Lung (tissue), 11 donors: ENCODE measurements at regions not wholly inside any gene's neighbourhood (a gene's known extent, or its start where the extent isn't known, plus 50 kb on each side); places are given as distances from the start of the nearest gene placed in this dataset.
A peak's percentile ranks its signal among the peaks of the same experiment; 100 is the strongest.

Experiments
- ATAC-seq: fragments of 200-7000 bp; cut with Tn5 transposase; one replicate; pipeline ENCODE4 v1.9.1; 2020; ENCODE audit warnings: moderate number of reproducible peaks; ENCODE audit not compliant: insufficient read depth, low FRiP score
- DNase-seq, 3 donors: peaks; one replicate each; pipeline ENCODE4 v3.0.0-alpha.2; 2013 to 2017
- H3K27ac ChIP-seq, 2 donors: one replicate each; pipeline ENCODE4 v1.5.1; 2013; ENCODE audit warnings: mild to moderate bottlenecking in 2 of 2, moderate library complexity in 2 of 2, control low read depth in 1 of 2, inconsistent platforms in 1 of 2, low read depth in 1 of 2, low read length in 1 of 2
- H3K27me3 ChIP-seq, 3 donors: one replicate each; pipeline ENCODE4 v1.5.1; 2013; ENCODE audit warnings: low read length in 2 of 3; ENCODE audit not compliant: control insufficient read depth in 3 of 3, insufficient read depth in 3 of 3
- H3K36me3 ChIP-seq, 4 donors: one replicate each; pipeline ENCODE4 v1.5.1; 2013; ENCODE audit warnings: low read length in 4 of 4, mild to moderate bottlenecking in 1 of 4, moderate library complexity in 1 of 4; ENCODE audit not compliant: control insufficient read depth in 4 of 4, insufficient read depth in 4 of 4
- H3K4me1 ChIP-seq, 5 donors: one replicate each; pipeline ENCODE4 v1.5.1; 2013; ENCODE audit warnings: low read length in 5 of 5, mild to moderate bottlenecking in 2 of 5, moderate library complexity in 1 of 5; ENCODE audit not compliant: control insufficient read depth in 5 of 5, insufficient read depth in 5 of 5
- H3K4me3 ChIP-seq: one replicate; pipeline ENCODE4 v1.5.1; 2013; ENCODE audit warnings: mild to moderate bottlenecking, control low read depth, moderate library complexity
- H3K9ac ChIP-seq, 2 donors: one replicate each; pipeline ENCODE4 v1.5.1; 2013; ENCODE audit warnings: low read length in 2 of 2, control low read depth in 1 of 2; ENCODE audit not compliant: insufficient read depth in 1 of 2
- H3K9me3 ChIP-seq, 4 donors: one replicate each; pipeline ENCODE4 v1.5.1; 2013; ENCODE audit warnings: low read length in 3 of 4, mild to moderate bottlenecking in 1 of 4, moderate library complexity in 1 of 4; ENCODE audit not compliant: control insufficient read depth in 4 of 4, insufficient read depth in 3 of 4
- WGBS, 2 donors: extraction: QIAGEN DNeasy Blood & Tissue Kit; methylation state at CpG; one replicate each; pipeline ENCODE4 v1.1.7; 2013; 5-methylcytosine and 5-hydroxymethylcytosine counted together
- TF ChIP-seq, protein P1 (sequence below): IDR thresholded peaks from 2 replicates; pipeline ENCODE4 v1.5.1; 2012; ENCODE audit warnings: mild to moderate bottlenecking; ENCODE audit errors: control extremely low read depth, extremely low read depth
- donor health status: control.
- donor health status: control.
- donor health status: Bipolar disorder and iron deficiency.
- donor health status: healthy.
- donor health status: DM: yes; HTN: yes; CAD: no.

DNA sequence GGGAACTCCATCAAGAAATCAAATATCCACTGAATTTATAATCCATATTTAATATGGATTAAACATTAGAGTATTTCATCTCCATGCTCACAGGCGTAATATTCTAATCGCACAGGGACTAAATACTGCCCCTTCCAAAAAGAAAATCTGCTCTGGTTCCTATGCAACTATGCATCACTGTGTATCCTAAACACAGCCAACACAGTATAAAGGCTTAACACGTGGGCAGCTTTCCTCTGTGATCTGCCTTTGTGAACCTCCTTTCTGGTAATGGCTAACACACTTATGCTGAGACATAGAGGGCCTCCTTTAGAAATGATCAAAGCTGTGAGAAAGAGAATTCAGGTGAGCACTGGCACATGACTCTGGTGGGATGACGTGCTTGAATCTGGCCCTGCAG, 110.2 kb downstream of the RAB11FIP2 start:
- H3K27ac ChIP-seq, result peak overlapping the region in 1 of 2 donors; percentile 18
- TF ChIP-seq, protein P1, sequence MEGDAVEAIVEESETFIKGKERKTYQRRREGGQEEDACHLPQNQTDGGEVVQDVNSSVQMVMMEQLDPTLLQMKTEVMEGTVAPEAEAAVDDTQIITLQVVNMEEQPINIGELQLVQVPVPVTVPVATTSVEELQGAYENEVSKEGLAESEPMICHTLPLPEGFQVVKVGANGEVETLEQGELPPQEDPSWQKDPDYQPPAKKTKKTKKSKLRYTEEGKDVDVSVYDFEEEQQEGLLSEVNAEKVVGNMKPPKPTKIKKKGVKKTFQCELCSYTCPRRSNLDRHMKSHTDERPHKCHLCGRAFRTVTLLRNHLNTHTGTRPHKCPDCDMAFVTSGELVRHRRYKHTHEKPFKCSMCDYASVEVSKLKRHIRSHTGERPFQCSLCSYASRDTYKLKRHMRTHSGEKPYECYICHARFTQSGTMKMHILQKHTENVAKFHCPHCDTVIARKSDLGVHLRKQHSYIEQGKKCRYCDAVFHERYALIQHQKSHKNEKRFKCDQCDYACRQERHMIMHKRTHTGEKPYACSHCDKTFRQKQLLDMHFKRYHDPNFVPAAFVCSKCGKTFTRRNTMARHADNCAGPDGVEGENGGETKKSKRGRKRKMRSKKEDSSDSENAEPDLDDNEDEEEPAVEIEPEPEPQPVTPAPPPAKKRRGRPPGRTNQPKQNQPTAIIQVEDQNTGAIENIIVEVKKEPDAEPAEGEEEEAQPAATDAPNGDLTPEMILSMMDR, result no peak
- 84% methylated on average over 4 of the region's 4 CpGs for WGBS, 2 donors

GRCh38 chr10:117936976-117937375, 109.8 kb downstream of the RAB11FIP2 start:
- Histone ChIP-seq H3K9me3 (no peaks in the 10 kb centered on the region), H3K4me3 (no peak overlapping the region), H3K27me3 (no peaks in the 10 kb centered on the region), H3K4me1 (no peaks in the 10 kb centered on the region), H3K36me3 (no peaks in the 10 kb centered on the region), H3K27ac (peak overlapping the region in 1 of 2 donors; percentile 18), H3K9ac (no peak overlapping the region)
- WGBS, 2 donors, result 91 to 97% methylated on average over 3 of the region's 3 CpGs
- no peak for DNase-seq
- no peak for ATAC-seq
- TF ChIP-seq, protein P1, result no peak

More for the DNA sequence above, 110.2 kb downstream of the RAB11FIP2 start:
- H3K36me3 ChIP-seq, result no peaks in the 10 kb centered on the region
- no peak for ATAC-seq
- H3K4me3 ChIP-seq, result no peak overlapping the region
- no peaks in the 10 kb centered on the region for H3K9me3 ChIP-seq
- no peaks in the 10 kb centered on the region for H3K4me1 ChIP-seq
- DNase-seq, result peak in 2 of 3 donors; percentile 18 to 26
- no peak overlapping the region for H3K9ac ChIP-seq
- H3K27me3 ChIP-seq, result no peaks in the 10 kb centered on the region

GRCh38 chr10:117938104-117938503, 108.6 kb downstream of the RAB11FIP2 start:
- no peak for ATAC-seq
- WGBS, 2 donors, result 71 to 79% methylated on average over 4 of the region's 4 CpGs

GRCh38 chr10:117942226-117942625, 104.5 kb downstream of the RAB11FIP2 start:
- Histone ChIP-seq H3K27ac (no peak overlapping the region), H3K27me3 (peaks cover 0 to 5% (median 0%) of the 10 kb centered on the region in 3 donors), H3K9me3 (no peaks in the 10 kb centered on the region), H3K9ac (no peak overlapping the region), H3K4me1 (no peaks in the 10 kb centered on the region), H3K36me3 (no peaks in the 10 kb centered on the region), H3K4me3 (no peak overlapping the region)
- DNase-seq (no peak), ATAC-seq (no peak)
- 70 to 84% methylated on average over 4 of the region's 4 CpGs for WGBS, 2 donors
- TF ChIP-seq, protein P1, result no peak

More at GRCh38 chr10:117938104-117938503, 108.6 kb downstream of the RAB11FIP2 start:
- no peak overlapping the region for H3K9ac ChIP-seq
- TF ChIP-seq, protein P1, result no peak
- H3K27ac ChIP-seq, result no peak overlapping the region
- H3K36me3 ChIP-seq, result no peaks in the 10 kb centered on the region
- H3K4me1 ChIP-seq, result no peaks in the 10 kb centered on the region
- H3K9me3 ChIP-seq, result no peaks in the 10 kb centered on the region
- no peaks in the 10 kb centered on the region for H3K27me3 ChIP-seq
- no peak overlapping the region for H3K4me3 ChIP-seq
- DNase-seq, result no peak
